H9 (cell line): ENCODE measurements at regions not wholly inside any gene's neighbourhood (a gene's known extent, or its start where the extent isn't known, plus 50 kb on each side); places are given as distances from the start of the nearest gene placed in this dataset.

Experiments used
- DNase-seq: peaks from one replicate; pipeline ENCODE4 v3.0.0-alpha.2; 2017
- H2AFZ ChIP-seq: one replicate; pipeline ENCODE4 v1.6.1; 2013; ENCODE audit warnings: mild to moderate bottlenecking, low read length, control low read depth, moderate library complexity
- H2AK5ac ChIP-seq: 2 replicates; pipeline ENCODE4 v1.6.1; 2013; ENCODE audit warnings: low read length, control low read depth, mixed read lengths; ENCODE audit not compliant: insufficient read length
- H2BK120ac ChIP-seq: one replicate; pipeline ENCODE4 v1.6.1; 2013; ENCODE audit warnings: low read depth, mild to moderate bottlenecking, low read length, control low read depth, inconsistent platforms; ENCODE audit not compliant: poor library complexity, severe bottlenecking
- H2BK12ac ChIP-seq: 2 replicates; pipeline ENCODE4 v1.6.1; 2013; ENCODE audit warnings: low read length, control low read depth, mixed read lengths, low read depth; ENCODE audit not compliant: insufficient read length
- H2BK15ac ChIP-seq: 2 replicates; pipeline ENCODE4 v1.6.1; 2013; ENCODE audit warnings: low read depth, low read length, control low read depth
- H2BK20ac ChIP-seq: one replicate; pipeline ENCODE4 v1.6.1; 2013; ENCODE audit warnings: low read depth, mild to moderate bottlenecking, low read length, control low read depth, inconsistent platforms; ENCODE audit not compliant: poor library complexity, severe bottlenecking
- H2BK5ac ChIP-seq: 2 replicates; pipeline ENCODE4 v1.6.1; 2013; ENCODE audit warnings: low read length, control low read depth, mixed read lengths; ENCODE audit not compliant: insufficient read length
- H3K14ac ChIP-seq: 2 replicates; pipeline ENCODE4 v1.6.1; 2013; ENCODE audit warnings: low read length, control low read depth; ENCODE audit not compliant: insufficient read depth
- H3K18ac ChIP-seq: 2 replicates; pipeline ENCODE4 v1.6.1; 2013; ENCODE audit warnings: low read depth, mild to moderate bottlenecking, mixed read lengths, low read length, control low read depth; ENCODE audit not compliant: insufficient read length
- H3K23ac ChIP-seq: 2 replicates; pipeline ENCODE4 v1.6.1; 2013; ENCODE audit warnings: low read length, control low read depth, mixed read lengths, low read depth; ENCODE audit not compliant: insufficient read length
- H3K23me2 ChIP-seq: 2 replicates; pipeline ENCODE4 v1.6.1; 2013; ENCODE audit warnings: low read depth, mild to moderate bottlenecking, mixed read lengths, low read length, control low read depth; ENCODE audit not compliant: insufficient read length, poor library complexity, severe bottlenecking
- H3K27ac ChIP-seq: 2 replicates; pipeline ENCODE4 v1.5.1; 2013; ENCODE audit warnings: low read length, control low read depth, mixed read lengths, low read depth; ENCODE audit not compliant: insufficient read length
- H3K27me3 ChIP-seq: 2 replicates; pipeline ENCODE4 v1.6.1; 2013; ENCODE audit warnings: low read length, control low read depth, inconsistent platforms; ENCODE audit not compliant: insufficient read depth
- H3K4ac ChIP-seq: 2 replicates; pipeline ENCODE4 v1.6.1; 2013; ENCODE audit warnings: low read depth, mild to moderate bottlenecking, control low read depth, inconsistent platforms, low read length, moderate library complexity
- H3K4me1 ChIP-seq: 2 replicates; pipeline ENCODE4 v1.6.1; 2013; ENCODE audit warnings: low read length, control low read depth, inconsistent platforms; ENCODE audit not compliant: insufficient read depth
- H3K4me2 ChIP-seq: 2 replicates; pipeline ENCODE4 v1.6.1; 2013; ENCODE audit warnings: low read length, control low read depth, mixed read lengths; ENCODE audit not compliant: insufficient read length, insufficient read depth
- H3K56ac ChIP-seq: 2 replicates; pipeline ENCODE4 v1.6.1; 2013; ENCODE audit warnings: low read depth, mild to moderate bottlenecking, mixed read lengths, low read length, control low read depth; ENCODE audit not compliant: insufficient read length
- H3K79me1 ChIP-seq: 2 replicates; pipeline ENCODE4 v1.6.1; 2013; ENCODE audit warnings: low read depth, mild to moderate bottlenecking, moderate library complexity, low read length, control low read depth, inconsistent platforms; ENCODE audit not compliant: insufficient read depth, poor library complexity, severe bottlenecking
- H3K79me2 ChIP-seq: 2 replicates; pipeline ENCODE4 v1.6.1; 2013; ENCODE audit warnings: low read length, control low read depth, inconsistent platforms; ENCODE audit not compliant: insufficient read depth
- H3K9ac ChIP-seq: 2 replicates; pipeline ENCODE4 v1.6.1; 2013; ENCODE audit warnings: low read length, control low read depth, mixed read lengths; ENCODE audit not compliant: insufficient read length; ENCODE audit errors: extremely low read depth
- H3K9me3 ChIP-seq: one replicate; pipeline ENCODE4 v1.6.1; 2013; ENCODE audit warnings: low read depth, low read length, inconsistent platforms; ENCODE audit not compliant: control insufficient read depth
- H3T11ph ChIP-seq: one replicate; pipeline ENCODE4 v1.6.1; 2013; ENCODE audit warnings: mild to moderate bottlenecking, low read length, control low read depth, inconsistent platforms
- H4K20me1 ChIP-seq: one replicate; pipeline ENCODE4 v1.6.1; 2013; ENCODE audit not compliant: control insufficient read depth, insufficient read length, insufficient read depth
- H4K5ac ChIP-seq: 2 replicates; pipeline ENCODE4 v1.6.1; 2013; ENCODE audit warnings: low read depth, mild to moderate bottlenecking, mixed read lengths, low read length, control low read depth; ENCODE audit not compliant: insufficient read length
- H4K8ac ChIP-seq: replicated peaks from 2 replicates; pipeline ENCODE4 v1.6.1; 2013; ENCODE audit warnings: low read length, control low read depth, mixed read lengths, low read depth; ENCODE audit not compliant: insufficient read length
- H4K91ac ChIP-seq: 2 replicates; pipeline ENCODE4 v1.6.1; 2013; ENCODE audit warnings: low read depth, mild to moderate bottlenecking, moderate library complexity, mixed read lengths, low read length, control low read depth; ENCODE audit not compliant: insufficient read length
- H3K27ac Mint-ChIP-seq, 3 experiments: 2 replicates in 2 of 3; 3 replicates in 1 of 3; pipeline ENCODE4 v1.8.0; 2020 to 2021; ENCODE audit warnings: mixed read lengths in 3 of 3, mild to moderate bottlenecking in 1 of 3, moderate library complexity in 1 of 3
- H3K27me3 Mint-ChIP-seq: 2 replicates; pipeline ENCODE4 v1.8.0; 2021; ENCODE audit warnings: low read depth, mild to moderate bottlenecking, moderate library complexity, mixed read lengths
- H3K36me3 Mint-ChIP-seq, 3 experiments: 2 replicates in 2 of 3; 3 replicates in 1 of 3; pipeline ENCODE4 v1.8.0; 2020 to 2021; ENCODE audit warnings: low read depth in 3 of 3, mixed read lengths in 3 of 3; ENCODE audit not compliant: insufficient read depth in 1 of 3
- H3K4me1 Mint-ChIP-seq, 2 experiments: 2 replicates each; pipeline ENCODE4 v1.8.0; 2020; ENCODE audit warnings: mixed read lengths in 2 of 2
- H3K4me3 Mint-ChIP-seq, 2 experiments: 2 replicates in 1 of 2; 3 replicates in 1 of 2; pipeline ENCODE4 v1.8.0; 2020 to 2021; ENCODE audit warnings: mild to moderate bottlenecking in 2 of 2, mixed read lengths in 2 of 2, moderate library complexity in 1 of 2
- H3K9me3 Mint-ChIP-seq, 2 experiments: 2 replicates in 1 of 2; 3 replicates in 1 of 2; pipeline ENCODE4 v1.8.0; 2020; ENCODE audit warnings: mild to moderate bottlenecking in 2 of 2, mixed read lengths in 2 of 2, moderate library complexity in 1 of 2
- WGBS: extraction: QIAGEN DNeasy Blood & Tissue Kit; methylation state at CpG from one replicate; pipeline ENCODE4 v1.1.7; 2013; ENCODE audit warnings: missing lambda C conversion rate, low lambda C conversion rate, mixed read lengths; ENCODE audit not compliant: insufficient read length; ENCODE audit errors: extremely low coverage; 5-methylcytosine and 5-hydroxymethylcytosine counted together
- TF ChIP-seq, protein P1 (sequence below): fragments of 200-600 bp; sonication (generic); conservative IDR thresholded peaks from 3 replicates; pipeline ENCODE4 v1.8.0; 2021; ENCODE audit warnings: antibody characterized with exemption, mild to moderate bottlenecking

DNA sequence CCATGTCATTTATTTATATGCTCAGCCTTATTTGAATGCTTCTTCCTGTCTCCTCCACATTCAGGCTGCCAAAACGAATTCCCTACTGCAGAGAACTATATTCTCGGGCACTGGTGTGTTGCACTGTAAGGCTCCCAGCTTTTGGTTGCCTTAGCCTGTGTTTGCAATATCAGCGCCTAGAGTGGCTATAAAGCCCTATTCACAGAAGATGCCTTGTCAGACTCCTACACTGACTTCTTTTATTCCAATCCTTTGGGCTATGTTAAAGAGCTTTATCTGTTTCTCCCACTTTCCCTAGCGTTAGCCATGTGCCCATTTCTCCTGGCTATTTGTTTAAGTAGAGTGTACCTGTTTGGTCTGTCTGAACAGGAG is 62.4 kb upstream of the EHBP1 start:
- Histone ChIP-seq H3T11ph (no peak overlapping the region), H4K20me1 (no peaks in the 10 kb centered on the region), H3K23me2 (no peaks in the 10 kb centered on the region), H3K56ac (no peak overlapping the region), H2BK12ac (no peak overlapping the region), H2BK120ac (no peak overlapping the region), H3K9ac (no peak overlapping the region), H4K5ac (no peak overlapping the region), H3K14ac (no peak overlapping the region), H2BK5ac (no peak overlapping the region), H2AK5ac (no peak overlapping the region), H3K27me3 (no peaks in the 10 kb centered on the region), H2AFZ (no peak overlapping the region), H3K9me3 (no peaks in the 10 kb centered on the region), H3K79me1 (no peaks in the 10 kb centered on the region), H3K4me1 (no peaks in the 10 kb centered on the region), H4K91ac (no peak overlapping the region), H3K18ac (no peak overlapping the region), H3K27ac (no peak overlapping the region), H2BK15ac (no peak overlapping the region), H3K4ac (no peak overlapping the region), H4K8ac (no peak overlapping the region), H3K79me2 (no peaks in the 10 kb centered on the region), H3K4me2 (no peak overlapping the region), H3K23ac (no peak overlapping the region), H2BK20ac (no peak overlapping the region)
- no peaks in the 10 kb centered on the region for H3K27me3 Mint-ChIP-seq
- H3K9me3 Mint-ChIP-seq, result peaks cover 9 to 10% of the 10 kb centered on the region in 2 experiments; a peak in 4 of 5 replicates
- no peak overlapping the region for H3K27ac Mint-ChIP-seq
- peaks cover 0 to 4% (median 2%) of the 10 kb centered on the region in 3 experiments; a peak in 1 of 7 replicates for H3K36me3 Mint-ChIP-seq
- no peak overlapping the region for H3K4me3 Mint-ChIP-seq
- TF ChIP-seq, protein P1, sequence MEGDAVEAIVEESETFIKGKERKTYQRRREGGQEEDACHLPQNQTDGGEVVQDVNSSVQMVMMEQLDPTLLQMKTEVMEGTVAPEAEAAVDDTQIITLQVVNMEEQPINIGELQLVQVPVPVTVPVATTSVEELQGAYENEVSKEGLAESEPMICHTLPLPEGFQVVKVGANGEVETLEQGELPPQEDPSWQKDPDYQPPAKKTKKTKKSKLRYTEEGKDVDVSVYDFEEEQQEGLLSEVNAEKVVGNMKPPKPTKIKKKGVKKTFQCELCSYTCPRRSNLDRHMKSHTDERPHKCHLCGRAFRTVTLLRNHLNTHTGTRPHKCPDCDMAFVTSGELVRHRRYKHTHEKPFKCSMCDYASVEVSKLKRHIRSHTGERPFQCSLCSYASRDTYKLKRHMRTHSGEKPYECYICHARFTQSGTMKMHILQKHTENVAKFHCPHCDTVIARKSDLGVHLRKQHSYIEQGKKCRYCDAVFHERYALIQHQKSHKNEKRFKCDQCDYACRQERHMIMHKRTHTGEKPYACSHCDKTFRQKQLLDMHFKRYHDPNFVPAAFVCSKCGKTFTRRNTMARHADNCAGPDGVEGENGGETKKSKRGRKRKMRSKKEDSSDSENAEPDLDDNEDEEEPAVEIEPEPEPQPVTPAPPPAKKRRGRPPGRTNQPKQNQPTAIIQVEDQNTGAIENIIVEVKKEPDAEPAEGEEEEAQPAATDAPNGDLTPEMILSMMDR, result no peak
- DNase-seq, result no peak
- WGBS, result no CpG with 5 or more reads among the region's 4 CpGs
- H3K4me1 Mint-ChIP-seq, result no peaks in the 10 kb centered on the region
